H1 (cell line): ENCODE measurements at regions not wholly inside any gene's neighbourhood (a gene's known extent, or its start where the extent isn't known, plus 50 kb on each side); places are given as distances from the start of the nearest gene placed in this dataset.

Experiments
- ATF3 ChIP-seq: IDR thresholded peaks from 2 replicates; pipeline ENCODE4 v1.6.1; 2011; ENCODE audit warnings: low read depth, mild to moderate bottlenecking, low read length; ENCODE audit not compliant: insufficient read depth
- EZH2 ChIP-seq: fragments of 200-600 bp; sonication (generic); IDR thresholded peaks from 2 replicates; pipeline ENCODE4 v1.7.1; 2012; ENCODE audit warnings: low read depth, mild to moderate bottlenecking, moderate library complexity, low read length, inconsistent platforms; ENCODE audit not compliant: severe bottlenecking
- GABPA ChIP-seq: IDR thresholded peaks from 2 replicates; pipeline ENCODE4 v1.6.1; 2011; ENCODE audit warnings: mild to moderate bottlenecking, low read length, moderate library complexity, borderline replicate concordance; ENCODE audit not compliant: insufficient read depth
- JUND ChIP-seq: IDR thresholded peaks from 2 replicates; pipeline ENCODE4 v1.6.1; 2011; ENCODE audit warnings: mild to moderate bottlenecking, improper control_type of control experiment, low read length
- KDM1A ChIP-seq: fragments of 200-600, 300-600 bp; sonication (generic); IDR thresholded peaks from 2 replicates; pipeline ENCODE4 v1.7.1; 2016; ENCODE audit warnings: mild to moderate bottlenecking, low read length, borderline replicate concordance
- RAD21 ChIP-seq, 2 experiments: IDR thresholded peaks in 1 of 2; conservative IDR thresholded peaks in 1 of 2; 2 replicates each; pipeline ENCODE4 v1.6.1; 2011; ENCODE audit warnings: low read depth in 2 of 2, low read length in 2 of 2, improper control_type of control experiment in 1 of 2, inconsistent platforms in 1 of 2, mild to moderate bottlenecking in 1 of 2, moderate library complexity in 1 of 2
- SRF ChIP-seq: IDR thresholded peaks from 2 replicates; pipeline ENCODE4 v1.6.1; 2011; ENCODE audit warnings: mild to moderate bottlenecking, low read depth, low read length, moderate library complexity
- TCF12 ChIP-seq: IDR thresholded peaks from 2 replicates; pipeline ENCODE4 v1.6.1; 2011; ENCODE audit warnings: low read depth, mild to moderate bottlenecking, low read length
- YY1 ChIP-seq: IDR thresholded peaks from 2 replicates; pipeline ENCODE4 v1.6.1; 2011; ENCODE audit warnings: low read depth, mild to moderate bottlenecking, low read length
- TF ChIP-seq, protein P1 (sequence below), 3 experiments: IDR thresholded peaks; 1 replicate in 2 of 3; 2 replicates in 1 of 3; pipeline versions ENCODE4 v1.5.1 to v1.6.1; 2011; ENCODE audit warnings: low read length in 3 of 3, mild to moderate bottlenecking in 3 of 3, inconsistent platforms in 2 of 3, low read depth in 1 of 3, moderate library complexity in 1 of 3; ENCODE audit not compliant: insufficient read depth in 1 of 3; ENCODE audit errors: control extremely low read depth in 1 of 3

DNA sequence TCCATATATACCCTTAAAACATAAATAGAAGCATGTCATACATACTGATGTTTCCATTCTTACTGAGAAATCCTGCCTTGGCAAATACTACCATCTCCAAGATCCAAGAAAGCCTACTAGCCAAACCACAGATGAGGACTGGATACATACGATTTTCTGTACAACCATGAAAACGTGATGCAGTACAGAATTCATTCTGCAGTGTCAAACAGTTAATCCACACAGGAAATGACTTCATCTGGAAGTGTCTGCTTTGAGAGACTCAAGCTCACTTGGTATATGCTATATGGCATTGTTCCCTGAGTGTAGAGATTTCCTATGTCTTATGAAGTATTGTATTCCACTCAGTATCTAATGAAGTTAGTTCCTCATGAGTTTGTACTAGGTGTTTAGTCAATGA lies 94.3 kb downstream of the CT47B1 start:
- no peak for TF ChIP-seq TCF12
- TF ChIP-seq SRF = no peak
- TF ChIP-seq RAD21 (IDR thresholded peaks at IDR 0.05 in 1 of 2, conservative IDR thresholded peaks at IDR 0.05 in 1 of 2; ENCODE audit: low read depth in 2 of 2, low read length in 2 of 2) = no peak
- no peak for TF ChIP-seq GABPA
- TF ChIP-seq YY1 = no peak
- TF ChIP-seq, protein P1, sequence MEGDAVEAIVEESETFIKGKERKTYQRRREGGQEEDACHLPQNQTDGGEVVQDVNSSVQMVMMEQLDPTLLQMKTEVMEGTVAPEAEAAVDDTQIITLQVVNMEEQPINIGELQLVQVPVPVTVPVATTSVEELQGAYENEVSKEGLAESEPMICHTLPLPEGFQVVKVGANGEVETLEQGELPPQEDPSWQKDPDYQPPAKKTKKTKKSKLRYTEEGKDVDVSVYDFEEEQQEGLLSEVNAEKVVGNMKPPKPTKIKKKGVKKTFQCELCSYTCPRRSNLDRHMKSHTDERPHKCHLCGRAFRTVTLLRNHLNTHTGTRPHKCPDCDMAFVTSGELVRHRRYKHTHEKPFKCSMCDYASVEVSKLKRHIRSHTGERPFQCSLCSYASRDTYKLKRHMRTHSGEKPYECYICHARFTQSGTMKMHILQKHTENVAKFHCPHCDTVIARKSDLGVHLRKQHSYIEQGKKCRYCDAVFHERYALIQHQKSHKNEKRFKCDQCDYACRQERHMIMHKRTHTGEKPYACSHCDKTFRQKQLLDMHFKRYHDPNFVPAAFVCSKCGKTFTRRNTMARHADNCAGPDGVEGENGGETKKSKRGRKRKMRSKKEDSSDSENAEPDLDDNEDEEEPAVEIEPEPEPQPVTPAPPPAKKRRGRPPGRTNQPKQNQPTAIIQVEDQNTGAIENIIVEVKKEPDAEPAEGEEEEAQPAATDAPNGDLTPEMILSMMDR (IDR thresholded peaks at IDR 0.05; ENCODE audit: control extremely low read depth in 1 of 3, insufficient read depth in 1 of 3, low read depth in 1 of 3, low read length in 3 of 3) = no peak
- TF ChIP-seq ATF3 = no peak
- no peak for TF ChIP-seq EZH2
- no peak for TF ChIP-seq KDM1A
- no peak for TF ChIP-seq JUND
